ENCODE measurements at regions not wholly inside any gene's neighbourhood (a gene's known extent, or its start where the extent isn't known, plus 50 kb on each side); places are given as distances from the start of the nearest gene placed in this dataset.
A peak's percentile ranks its signal among the peaks of the same experiment; 100 is the strongest.

DNA sequence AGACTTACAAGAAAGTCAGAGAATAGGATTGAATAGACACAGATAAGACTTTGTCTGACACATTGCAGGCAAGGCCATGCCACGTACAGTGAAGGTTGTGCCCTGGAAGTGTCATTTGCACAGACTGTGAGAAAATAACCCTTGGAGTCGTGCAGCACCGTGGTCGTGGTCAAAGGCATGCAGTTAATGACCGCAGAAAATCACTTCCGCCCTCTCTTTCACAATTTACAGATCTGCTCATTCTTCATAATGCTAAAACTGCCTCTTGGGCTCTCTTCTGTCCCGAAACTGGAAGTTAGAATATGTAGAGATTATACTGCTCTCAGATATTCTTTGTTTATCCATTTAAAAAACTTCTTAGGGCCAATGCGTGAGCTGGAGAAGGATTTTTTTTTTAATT, 73.2 kb upstream of the CTXND1 start:
- H3K4me3 ChIP-seq: no peak overlapping the region
- H3K27ac ChIP-seq: no peak overlapping the region
- H3K27me3 ChIP-seq: no peaks in the 10 kb centered on the region
- intact Hi-C loops (cut with DNase I): no loop called here
- no peaks in the 10 kb centered on the region for H3K36me3 ChIP-seq
- ATAC-seq: peak in 1 of 4 donors; percentile 36
- DNase-seq: no peak
- TF ChIP-seq, protein P1, sequence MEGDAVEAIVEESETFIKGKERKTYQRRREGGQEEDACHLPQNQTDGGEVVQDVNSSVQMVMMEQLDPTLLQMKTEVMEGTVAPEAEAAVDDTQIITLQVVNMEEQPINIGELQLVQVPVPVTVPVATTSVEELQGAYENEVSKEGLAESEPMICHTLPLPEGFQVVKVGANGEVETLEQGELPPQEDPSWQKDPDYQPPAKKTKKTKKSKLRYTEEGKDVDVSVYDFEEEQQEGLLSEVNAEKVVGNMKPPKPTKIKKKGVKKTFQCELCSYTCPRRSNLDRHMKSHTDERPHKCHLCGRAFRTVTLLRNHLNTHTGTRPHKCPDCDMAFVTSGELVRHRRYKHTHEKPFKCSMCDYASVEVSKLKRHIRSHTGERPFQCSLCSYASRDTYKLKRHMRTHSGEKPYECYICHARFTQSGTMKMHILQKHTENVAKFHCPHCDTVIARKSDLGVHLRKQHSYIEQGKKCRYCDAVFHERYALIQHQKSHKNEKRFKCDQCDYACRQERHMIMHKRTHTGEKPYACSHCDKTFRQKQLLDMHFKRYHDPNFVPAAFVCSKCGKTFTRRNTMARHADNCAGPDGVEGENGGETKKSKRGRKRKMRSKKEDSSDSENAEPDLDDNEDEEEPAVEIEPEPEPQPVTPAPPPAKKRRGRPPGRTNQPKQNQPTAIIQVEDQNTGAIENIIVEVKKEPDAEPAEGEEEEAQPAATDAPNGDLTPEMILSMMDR (IDR thresholded peaks at IDR 0.05): no peak
- no peak for TF ChIP-seq POLR2A (IDR thresholded peaks at IDR 0.05)
- 60 to 72% (median 65%) methylated on average over 8 of the region's 8 CpGs for WGBS, 4 donors
- no peaks in the 10 kb centered on the region for H3K4me1 ChIP-seq
- peaks cover 0 to 13% (median 0%) of the 10 kb centered on the region in 12 donors for H3K9me3 ChIP-seq

DNA sequence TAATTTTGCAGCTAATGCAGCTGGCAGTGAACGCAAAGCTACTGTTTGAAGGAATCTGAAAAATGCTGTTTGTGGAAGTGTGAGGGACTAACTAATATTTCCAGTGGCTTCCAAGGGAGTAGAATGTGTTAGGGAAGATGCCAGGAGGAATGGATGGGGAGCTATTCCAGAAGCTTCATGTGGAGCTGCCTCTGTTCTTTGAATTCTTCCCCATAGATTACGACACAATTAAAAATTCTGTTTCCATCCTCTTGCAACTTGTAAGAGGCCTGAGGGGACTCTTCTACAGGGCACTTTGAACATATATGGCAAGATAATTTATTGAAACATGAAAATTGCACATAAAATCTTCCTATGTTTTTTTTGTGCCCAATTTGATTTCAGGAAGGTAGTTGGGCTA, 74.3 kb upstream of the CTXND1 start:
- TF ChIP-seq POLR2A (IDR thresholded peaks at IDR 0.05): no peak
- TF ChIP-seq, protein P1 (IDR thresholded peaks at IDR 0.05): no peak
- DNase-seq: no peak
- no peaks in the 10 kb centered on the region for H3K27me3 ChIP-seq
- no peaks in the 10 kb centered on the region for H3K4me1 ChIP-seq
- H3K36me3 ChIP-seq: no peaks in the 10 kb centered on the region
- intact Hi-C loops (cut with DNase I): no loop called here
- H3K27ac ChIP-seq: no peak overlapping the region
- peaks cover 0 to 19% (median 0%) of the 10 kb centered on the region in 12 donors for H3K9me3 ChIP-seq
- H3K4me3 ChIP-seq: no peak overlapping the region
- ATAC-seq: no peak
- 81 to 95% (median 92%) methylated on average over 2 of the region's 2 CpGs for WGBS, 4 donors

DNA sequence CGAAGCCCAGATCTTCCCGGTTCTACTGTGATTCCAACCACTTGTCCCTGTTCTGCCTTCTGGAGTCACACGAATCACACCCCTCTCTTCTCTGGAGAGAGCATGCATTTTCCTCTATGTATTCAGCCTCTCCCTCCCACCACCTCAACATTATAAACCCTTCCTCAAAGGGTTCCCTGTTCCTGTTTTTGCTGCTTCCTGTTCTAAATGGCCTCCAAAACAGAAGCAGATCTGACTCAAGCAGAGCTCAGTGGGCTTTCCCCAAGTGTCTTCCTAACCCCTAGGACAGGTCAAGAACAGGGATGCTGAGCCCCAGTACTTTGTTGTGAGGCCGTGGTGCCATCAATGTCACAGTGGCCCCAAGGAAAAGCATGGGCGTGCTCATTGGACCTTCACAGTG, 75.7 kb upstream of the ARNT2 start:
- Histone ChIP-seq H3K36me3 (no peaks in the 10 kb centered on the region), H3K4me3 (no peak overlapping the region), H3K9me3 (peaks cover 0 to 18% (median 0%) of the 10 kb centered on the region in 12 donors), H3K4me1 (no peaks in the 10 kb centered on the region), H3K27me3 (no peaks in the 10 kb centered on the region), H3K27ac (no peak overlapping the region)
- DNase-seq: no peak
- intact Hi-C loops (cut with DNase I): no loop called here
- no peak for ATAC-seq
- TF ChIP-seq POLR2A (IDR thresholded peaks at IDR 0.05): no peak
- TF ChIP-seq, protein P1 (IDR thresholded peaks at IDR 0.05): no peak
- WGBS, 4 donors: 68 to 84% (median 83%) methylated on average over 4 to 5 of the region's 5 CpGs

DNA sequence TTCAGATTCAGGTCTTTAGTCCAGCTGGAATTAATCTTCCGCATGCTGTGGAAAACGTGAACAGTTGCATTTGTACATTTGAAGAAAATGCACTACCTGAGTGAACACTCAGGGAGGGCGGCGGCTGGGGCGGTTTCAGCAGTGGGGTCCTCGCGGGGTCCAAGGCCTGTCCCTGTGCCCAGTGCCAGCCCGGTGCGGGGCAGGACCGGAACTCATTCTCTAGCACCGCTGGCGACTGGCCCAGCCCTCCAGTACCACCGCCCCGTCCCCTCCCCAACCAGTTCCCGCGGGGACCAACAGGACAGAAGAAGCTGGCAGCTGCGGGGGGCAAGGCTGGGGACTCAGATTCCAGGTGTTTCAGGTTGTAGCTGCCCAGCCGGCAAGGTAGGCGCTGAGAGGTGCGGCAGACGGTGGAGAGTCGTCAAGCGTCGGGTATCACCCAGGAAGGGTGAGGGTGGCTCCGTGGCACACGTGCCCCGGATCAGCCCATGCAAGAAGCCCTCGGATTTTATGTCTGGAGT, 72.2 kb upstream of the ARNT2 start:
- ATAC-seq (no peak), DNase-seq (no peak)

More for the DNA sequence above, 72.2 kb upstream of the ARNT2 start:
- Histone ChIP-seq H3K27me3 (no peaks in the 10 kb centered on the region), H3K27ac (no peak overlapping the region), H3K4me3 (no peak overlapping the region), H3K4me1 (no peaks in the 10 kb centered on the region), H3K36me3 (no peaks in the 10 kb centered on the region), H3K9me3 (peaks cover 0 to 15% (median 0%) of the 10 kb centered on the region in 12 donors)
- intact Hi-C loops (cut with DNase I): no loop called here
- TF ChIP-seq, protein P1 (IDR thresholded peaks at IDR 0.05): no peak
- TF ChIP-seq POLR2A (IDR thresholded peaks at IDR 0.05): no peak
- 90 to 93% (median 93%) methylated on average over 15 to 28 of the region's 28 CpGs for WGBS, 4 donors

Data from heart left ventricle (tissue), 16 donors.